Activated T-helper 9 cell treated with anti-CD3 and anti-CD28 coated beads, Interleukin-2, amount 50 U/mL, for 16 hours (primary cell): ENCODE measurements at regions not wholly inside any gene's neighbourhood (a gene's known extent, or its start where the extent isn't known, plus 50 kb on each side); places are given as distances from the start of the nearest gene placed in this dataset.
"Not testable (repeated sequence)": the region's sequence is repeated elsewhere in the genome, so short reads cannot be mapped to it uniquely, and the experiment has no call there.

Source experiments
- DNase-seq: peaks from one replicate; pipeline ENCODE4 v3.0.0-alpha.2; 2020; ENCODE audit warnings: low read depth

DNA sequence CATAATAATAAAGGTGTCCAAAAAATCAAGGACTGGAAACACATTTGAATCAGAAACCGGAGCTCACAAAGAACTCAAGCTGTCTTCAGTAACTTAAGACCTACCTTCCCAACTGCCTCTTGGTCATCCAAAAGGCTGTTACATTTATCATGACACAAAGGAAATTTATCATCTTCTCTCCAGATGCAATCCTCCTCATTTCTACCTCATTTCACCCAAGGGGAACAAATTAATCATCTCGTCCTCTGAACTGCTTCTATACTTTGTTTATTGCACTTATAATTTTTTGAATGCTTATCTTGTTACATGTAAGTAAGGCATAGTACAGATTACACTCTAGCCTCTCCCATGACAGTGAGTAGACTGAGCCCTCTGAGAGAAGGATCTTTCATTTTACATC lies 105.1 kb upstream of the RGPD4 start:
- no peak for DNase-seq

DNA sequence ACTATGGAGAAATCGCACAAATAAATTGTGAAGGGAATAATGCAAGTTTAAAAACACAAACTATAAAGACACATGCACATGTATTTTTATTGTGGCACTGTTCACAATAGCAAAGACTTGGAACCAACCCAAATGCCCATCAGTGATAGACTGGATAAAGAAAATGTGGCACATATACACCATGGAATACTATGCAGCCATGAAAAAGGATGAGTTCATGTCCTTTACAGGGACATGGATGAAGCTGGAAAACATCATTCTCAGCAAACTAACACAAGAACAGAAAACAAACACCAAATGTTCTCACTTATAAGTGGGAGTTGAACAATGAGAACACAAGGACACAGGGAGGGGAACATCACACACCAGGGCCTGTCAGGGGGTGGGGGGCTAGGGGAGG lies 100.9 kb upstream of the RGPD4 start:
- not testable (repeated sequence) for DNase-seq

DNA sequence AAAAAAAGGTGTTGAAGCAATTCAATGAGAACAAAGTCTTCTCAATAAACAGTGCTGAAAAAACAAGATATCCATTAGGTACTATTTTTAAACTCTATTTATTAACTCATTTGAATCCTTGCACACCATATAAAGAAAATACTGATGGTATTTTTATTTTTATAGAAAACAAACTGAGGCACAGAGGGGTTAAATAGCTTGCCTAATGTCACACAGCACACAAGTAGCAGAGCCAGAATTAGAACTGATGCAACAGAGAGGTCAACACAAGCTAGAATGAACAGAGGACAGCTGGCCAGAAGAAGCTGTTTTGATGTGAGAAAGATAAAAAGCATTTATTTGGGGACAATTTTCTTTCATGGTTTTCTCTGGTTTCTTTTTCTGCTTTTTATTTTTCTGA lies 99.4 kb upstream of the RGPD4 start:
- DNase-seq, result no peak

DNA sequence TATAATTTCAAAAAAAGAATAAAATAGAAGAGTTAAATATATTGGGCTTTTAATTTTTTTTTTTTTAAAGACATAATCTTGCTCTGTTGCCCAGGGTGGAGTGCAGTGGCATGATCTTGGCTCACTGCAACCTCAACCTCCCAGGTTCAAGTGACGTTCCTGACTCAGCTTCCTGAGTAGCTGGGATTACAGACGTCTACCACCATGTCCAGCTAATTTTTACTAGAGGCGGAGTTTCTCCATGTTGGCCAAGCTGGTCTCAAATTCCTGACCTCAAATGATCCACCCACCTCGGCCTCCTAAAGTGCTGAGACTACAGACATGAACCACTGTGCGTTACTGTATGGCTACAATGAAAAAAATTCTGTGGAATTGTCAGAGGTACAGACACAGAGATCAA lies 98.1 kb upstream of the RGPD4 start:
- no peak for DNase-seq

DNA sequence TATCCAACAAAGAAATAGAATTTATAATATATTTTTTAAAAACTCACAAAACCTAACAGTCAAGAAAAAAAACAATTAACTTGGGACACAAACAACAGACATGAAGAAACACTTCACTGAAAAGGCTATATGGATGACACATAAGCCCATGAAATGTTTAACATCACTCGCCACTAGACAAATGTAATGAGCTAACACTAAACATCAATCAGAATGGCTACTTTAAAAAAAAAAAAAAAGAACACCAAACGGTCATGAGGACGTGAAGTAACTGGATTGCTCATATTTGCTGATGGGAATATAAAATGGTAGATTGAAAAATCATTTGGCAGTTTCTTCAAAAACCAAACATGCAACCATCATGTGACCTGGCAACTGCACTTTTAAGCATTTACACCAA lies 97.3 kb upstream of the RGPD4 start:
- no peak for DNase-seq

DNA sequence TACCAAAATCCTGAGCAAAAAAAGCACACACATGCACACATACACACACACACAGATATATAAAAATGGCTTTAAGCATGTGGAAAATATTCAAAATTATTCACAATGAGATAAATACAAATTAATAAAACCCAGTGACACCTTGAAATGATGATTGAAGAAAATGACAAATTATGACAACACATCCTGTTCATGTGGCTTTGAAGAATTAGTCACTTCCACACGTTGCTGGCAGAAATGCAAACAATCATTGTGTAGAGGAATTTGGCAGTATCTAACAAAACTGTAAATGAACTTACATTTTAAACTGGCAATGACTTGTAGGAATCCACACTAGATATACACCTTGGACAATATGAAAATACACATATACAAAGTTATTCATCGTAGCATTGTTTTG lies 95.8 kb upstream of the RGPD4 start:
- DNase-seq, result no peak

DNA sequence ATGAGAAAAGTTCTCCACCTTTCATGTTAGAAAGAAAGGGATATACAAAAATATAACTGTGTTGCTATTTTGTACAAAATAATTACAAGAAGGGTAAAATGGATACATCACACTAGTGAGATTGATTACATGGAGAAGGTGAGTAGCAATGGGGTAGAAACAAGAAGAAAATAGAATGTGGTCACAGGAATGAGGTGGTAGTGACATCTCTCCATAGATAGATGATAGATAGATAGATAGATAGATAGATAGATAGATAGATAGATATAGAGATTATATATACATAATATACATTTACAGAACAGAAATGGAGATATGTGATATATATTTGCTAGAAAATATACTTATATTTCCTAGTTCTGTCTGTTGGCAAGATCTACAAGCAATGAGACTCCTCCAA lies 95.3 kb upstream of the RGPD4 start:
- DNase-seq, result no peak

DNA sequence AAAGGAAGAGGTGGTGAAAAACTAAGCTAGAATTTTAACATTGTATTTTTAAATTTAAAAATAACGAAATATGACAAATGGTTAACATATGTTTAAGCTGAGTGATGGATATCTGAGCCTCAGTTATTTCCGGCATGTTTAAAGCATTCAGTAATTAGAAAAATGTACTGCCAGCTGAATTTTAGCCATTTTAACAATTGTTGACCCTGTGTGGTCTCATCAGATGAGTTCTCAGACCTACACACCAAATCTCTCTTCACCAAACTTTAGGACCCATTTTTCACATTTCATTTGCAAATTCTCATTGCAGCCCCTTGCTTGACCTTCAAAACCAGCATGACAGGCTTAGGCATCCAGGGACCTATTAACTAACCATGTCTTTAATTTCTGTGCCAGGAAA lies 91.5 kb upstream of the RGPD4 start:
- DNase-seq, result no peak

DNA sequence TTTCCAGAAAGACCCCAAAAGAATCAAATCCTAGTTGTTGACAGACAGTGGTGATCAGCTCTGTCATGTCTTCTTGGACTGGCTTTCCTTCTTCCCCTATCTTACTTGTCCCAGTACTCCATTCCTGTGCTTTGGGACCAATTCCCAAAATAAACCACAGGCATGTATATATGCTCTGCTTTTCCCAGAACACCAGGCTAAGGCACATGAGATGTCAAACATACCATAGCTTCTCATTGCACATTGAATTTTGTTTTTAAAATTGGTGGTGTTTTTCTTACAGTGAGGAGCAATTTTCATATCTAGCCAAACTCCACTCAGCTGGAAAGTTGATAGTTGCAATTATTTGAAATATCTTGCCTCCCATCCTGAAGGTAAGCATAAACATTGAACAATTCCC lies 88.9 kb upstream of the RGPD4 start:
- DNase-seq, result no peak

DNA sequence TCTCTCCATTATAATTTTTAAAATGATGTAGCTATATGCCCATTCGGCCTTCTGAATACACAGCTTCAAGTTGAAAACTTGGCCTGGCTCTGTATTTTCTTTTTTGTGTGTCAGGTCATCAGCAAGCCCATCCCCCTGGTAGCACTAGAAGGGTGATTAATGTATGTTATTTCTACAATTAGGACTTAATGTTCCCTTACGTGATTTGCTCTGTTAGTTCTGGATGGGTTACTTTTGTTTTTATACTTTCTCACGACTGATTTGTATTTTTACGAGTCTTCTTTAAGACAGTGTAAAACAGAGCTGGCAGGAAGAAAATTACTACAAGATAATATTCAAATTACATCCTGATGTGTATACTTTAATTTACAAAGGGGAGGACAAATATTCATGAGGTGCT lies 88.4 kb upstream of the RGPD4 start:
- DNase-seq, result no peak

DNA sequence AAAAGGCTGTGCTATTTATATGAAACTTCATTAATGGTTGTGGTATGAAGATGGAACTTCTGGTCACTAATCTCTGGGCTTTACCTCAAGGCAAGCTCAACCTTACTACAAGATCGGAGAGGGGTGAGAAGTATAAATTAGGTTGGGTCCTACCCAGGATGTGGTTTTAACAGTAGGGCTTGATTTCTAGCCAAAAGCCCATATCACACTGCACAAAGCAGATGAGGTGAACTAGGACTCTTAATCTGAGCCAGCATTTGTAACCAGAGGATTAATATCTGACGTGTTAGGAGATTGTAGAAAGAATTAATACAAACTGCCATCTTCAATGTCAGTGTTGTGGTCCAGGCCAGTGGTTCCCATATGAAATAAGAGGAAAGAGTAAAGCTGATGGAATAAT lies 86.4 kb upstream of the RGPD4 start:
- DNase-seq, result no peak

DNA sequence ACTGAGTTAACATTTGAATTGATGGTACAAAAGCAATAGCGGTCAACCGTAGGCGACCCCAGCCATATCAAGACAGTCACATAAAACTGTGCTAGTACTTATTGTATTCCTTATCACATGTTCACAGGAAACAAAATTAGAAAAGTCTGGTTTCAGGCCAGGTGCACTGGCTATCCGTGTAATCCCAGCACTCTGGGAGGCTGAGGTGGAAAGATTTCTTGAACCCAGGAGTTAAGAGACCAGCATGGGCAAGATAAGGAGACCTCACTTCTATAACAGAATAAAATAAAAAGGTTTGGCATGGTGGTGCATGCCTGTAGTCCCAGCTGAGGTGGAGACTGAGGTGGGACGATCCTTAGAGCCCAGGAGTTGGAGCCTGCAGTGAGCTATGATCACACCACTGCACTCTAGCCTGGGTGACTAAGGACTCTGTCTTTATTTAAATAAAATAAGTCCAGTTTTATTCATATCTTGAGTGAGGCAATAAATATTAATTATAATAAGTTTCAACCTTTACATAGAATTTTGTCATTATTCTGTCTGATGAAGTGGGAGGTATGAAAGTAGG lies 84.1 kb upstream of the RGPD4 start:
- DNase-seq, result no peak

DNA sequence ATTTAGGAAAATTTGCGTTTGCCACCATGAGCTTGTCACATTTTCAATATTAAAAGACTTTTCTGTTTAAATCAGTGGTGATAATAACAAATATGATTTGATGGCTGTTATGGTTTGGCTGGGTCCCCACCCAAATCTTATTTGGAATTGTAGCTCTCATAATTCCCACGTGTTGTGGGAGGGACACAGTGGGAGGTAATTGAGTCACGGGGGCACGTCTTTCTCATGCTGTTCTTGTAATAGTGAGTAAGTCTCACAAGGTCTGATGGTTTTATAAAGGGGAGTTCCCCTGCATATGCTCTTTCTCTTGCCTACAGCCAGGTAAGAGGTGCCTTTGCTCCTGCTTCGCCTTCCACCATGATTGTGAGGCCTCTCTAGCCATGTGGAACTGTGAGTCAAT lies 83.4 kb upstream of the RGPD4 start:
- no peak for DNase-seq

DNA sequence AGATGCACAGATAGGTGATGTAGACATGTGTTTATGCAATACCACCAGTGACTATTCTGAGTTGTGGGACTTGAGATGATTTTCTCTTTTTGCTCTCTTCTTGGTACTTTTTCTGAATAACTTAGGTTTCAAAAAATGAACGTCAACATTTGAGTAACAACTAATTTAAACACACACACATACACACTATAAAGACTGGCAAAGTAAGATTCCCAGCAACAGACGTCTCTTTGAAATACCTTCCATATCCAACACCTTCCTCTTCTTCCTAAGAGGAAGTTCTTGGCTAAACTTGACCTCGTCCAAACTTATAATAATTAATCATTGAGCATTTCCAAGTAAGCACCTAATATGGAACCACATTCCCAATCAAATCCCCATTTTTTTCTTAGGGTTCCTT lies 81.6 kb upstream of the RGPD4 start:
- no peak for DNase-seq

DNA sequence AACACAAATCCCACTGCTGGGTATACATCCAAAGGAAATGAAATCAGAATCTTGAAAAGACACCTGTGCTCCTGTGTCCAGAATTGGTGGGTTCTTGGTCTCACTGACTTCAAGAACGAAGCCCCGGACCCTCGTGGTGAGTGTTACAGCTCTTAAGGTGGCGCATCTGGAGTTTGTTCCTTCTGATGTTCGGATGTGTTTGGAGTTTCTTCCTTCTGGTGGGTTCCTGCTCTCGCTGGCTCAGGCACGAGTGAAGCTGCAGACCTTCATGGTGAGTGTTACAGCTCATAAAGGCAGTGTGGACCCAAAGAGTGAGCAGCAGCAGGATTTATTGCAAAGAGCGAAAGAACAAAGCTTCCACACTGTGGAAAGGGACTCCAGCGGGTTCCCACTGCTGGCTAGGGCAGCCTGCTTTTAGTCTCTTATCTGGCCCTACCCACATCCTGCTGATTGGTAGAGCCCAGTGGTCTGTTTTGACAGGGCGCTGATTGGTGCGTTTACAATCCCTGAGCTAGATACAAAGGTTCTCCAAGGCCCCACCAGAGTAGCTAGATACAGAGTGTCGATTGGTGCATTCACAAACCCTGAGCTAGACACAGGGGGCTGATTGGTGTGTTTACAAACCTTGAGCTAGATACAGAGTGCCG lies 80.0 kb upstream of the RGPD4 start:
- not testable (repeated sequence) for DNase-seq

DNA sequence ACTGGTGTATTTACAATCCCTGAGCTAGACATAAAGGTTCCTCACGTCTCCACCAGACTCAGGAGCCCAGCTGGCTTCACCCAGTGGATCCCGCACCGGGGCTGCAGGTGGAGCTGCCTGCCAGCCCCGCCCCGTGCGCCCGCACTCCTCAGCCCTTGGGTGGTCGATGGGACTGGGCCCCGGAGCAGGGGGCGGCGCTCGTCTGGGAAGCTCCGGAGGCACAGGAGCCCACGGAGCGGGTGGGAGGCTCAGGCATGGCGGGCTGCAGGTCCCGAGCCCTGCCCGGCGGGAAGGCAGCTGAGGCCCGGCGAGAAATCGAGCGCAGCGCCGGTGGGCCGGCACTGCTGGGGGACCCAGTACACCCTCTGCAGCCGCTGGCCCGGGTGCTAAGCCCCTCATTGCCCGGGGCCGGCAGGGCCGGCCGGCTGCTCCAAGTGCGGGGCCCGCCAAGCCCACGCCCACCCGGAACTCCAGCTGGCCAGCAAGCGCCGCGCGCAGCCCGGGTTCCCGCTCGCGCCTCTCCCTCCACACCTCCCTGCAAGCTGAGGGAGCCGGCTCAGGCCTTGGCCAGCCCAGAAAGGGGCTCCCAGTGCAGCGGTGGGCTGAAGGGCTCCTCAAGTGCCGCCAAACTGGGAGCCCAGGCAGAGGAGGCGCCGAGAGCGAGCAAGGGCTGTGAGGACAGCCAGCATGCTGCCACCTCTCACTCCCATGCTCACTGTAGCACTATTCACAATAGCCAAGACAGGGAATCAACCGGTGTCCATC lies 79.3 kb upstream of the RGPD4 start:
- DNase-seq, result not testable (repeated sequence)

DNA sequence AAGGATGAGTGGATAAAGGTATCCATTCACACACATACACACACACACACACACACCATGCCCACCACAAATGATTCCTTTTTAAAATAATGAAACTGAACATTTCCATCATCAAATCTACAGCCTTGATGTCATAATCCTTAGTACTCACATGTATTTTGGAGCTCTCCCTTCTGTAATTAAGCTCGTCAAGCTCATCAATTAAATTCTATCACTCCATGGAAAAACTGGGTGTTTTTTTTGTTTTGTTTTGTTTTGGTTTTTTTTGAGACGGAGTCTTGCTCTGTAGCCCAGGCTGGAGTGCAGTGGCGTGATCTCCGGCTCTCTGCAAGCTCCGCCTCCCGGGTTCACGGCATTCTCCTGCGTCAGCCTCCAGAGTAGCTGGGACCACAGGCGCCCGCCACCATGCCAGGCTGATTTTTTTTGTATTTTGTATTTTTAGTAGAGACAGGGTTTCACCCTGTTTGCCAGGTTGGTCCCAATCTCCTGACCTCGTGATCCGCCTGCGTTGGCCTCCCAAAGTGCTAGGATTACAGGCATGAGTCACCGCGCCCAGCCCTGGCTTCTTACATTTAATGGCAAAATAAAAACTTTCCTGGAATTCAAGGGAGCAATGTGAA lies 78.6 kb upstream of the RGPD4 start:
- DNase-seq, result no peak

DNA sequence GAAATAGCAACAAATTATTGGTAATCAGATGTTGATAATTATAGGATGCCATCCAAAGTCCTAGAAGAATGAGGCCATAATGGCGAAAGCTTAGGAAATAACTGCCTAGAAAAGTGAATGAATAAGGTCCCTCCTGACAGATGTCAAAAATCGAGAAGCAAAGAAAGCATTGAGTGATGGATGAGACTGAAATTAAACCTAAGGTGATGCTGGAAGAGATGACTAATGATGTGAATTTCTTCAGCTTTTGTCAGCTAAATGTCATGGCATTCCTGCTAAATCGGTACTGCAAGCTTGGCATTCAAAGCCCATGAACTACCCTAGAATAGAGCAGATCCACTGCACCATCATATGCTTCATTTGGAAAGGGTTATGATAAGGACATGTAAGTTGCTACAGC lies 74.8 kb upstream of the RGPD4 start:
- DNase-seq, result no peak

DNA sequence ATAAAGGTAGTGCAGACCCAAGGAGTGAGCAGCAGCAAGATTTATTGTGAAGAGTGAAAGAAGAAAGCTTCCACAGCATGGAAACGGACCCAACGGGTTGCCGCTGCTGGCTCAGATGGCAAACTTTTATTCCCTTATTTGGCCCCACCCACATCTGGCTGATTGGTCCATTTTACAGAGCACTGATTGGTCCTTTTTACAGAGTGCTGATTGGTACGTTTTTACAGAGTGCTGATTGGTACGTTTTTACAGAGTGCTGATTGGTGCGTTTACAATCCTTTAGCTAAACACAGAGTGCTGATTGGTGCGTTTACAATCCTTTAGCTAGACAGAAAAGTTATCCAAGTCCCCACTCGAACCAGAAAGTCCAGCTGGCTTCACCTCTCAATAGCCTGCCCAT lies 72.9 kb upstream of the RGPD4 start:
- DNase-seq, result not testable (repeated sequence)

DNA sequence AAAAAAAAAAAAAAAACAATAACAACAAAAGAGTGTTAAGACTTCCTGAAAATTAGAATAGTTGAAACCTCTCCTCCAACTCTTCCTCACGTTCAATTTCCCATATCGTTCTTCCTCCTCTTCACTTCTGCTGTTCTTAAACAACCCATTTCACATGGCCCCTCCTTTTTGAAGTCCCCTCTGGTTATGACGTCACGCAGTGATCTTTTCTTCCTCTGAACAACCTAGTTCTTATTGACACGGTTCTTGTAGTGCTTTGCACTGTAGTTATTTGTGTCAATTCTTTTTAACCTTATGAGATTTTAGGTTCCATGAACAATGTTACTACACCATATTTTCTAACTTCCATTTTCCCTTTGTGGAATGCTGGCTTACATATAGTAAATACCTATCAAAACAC lies 69.5 kb upstream of the RGPD4 start:
- no peak for DNase-seq

DNA sequence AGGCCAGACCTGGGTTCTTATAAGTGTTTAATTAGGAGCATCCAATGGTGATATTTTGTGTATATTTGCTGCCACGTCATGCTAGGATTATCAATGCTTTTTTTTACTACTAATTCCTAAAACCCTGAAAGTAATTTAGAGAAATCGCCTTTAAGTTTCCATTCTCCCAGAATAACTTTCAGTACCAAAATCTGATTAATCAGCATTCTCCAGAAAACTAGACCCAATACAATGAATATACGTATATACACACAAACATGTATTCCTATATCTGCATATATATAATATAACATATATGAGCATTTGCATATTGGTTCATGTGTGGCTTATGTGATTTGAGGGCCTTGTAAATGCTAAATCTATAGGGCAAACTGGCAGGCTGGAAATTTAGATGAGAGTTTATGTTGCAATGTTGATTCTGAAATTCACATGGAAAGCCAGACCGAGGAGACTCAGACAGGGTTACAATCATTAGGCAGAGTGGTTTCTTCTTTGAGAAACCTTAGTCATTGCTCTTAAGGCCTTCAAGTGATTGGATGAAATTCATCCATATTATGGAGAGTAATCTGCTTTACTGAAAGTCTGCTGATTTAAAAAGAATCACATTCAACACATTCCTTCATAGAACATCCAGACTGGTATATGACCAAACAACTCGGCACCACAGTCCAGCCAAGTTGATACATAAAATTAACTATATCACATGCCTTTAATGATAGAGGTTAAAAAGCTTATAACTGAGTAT lies 65.9 kb upstream of the RGPD4 start:
- DNase-seq, result no peak

DNA sequence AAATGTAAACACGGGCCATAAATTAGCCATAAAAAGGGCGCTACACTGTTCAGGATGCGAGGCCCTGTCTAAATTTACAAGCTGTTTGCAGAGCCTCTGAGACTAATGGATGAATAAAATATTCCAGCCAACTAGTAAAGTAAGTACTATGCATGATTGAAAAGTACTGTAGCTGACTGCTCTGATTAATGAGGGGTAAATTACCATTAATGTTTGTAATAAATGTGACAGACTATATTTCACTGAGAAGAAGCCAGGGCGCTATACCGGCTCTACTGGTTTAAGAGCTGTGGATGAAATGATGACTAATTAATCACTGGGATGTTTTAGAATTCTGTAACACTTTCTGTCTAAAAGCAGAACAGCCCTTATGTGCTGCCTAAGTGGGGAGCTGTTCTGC lies 54.3 kb upstream of the RGPD4 start:
- no peak for DNase-seq

DNA sequence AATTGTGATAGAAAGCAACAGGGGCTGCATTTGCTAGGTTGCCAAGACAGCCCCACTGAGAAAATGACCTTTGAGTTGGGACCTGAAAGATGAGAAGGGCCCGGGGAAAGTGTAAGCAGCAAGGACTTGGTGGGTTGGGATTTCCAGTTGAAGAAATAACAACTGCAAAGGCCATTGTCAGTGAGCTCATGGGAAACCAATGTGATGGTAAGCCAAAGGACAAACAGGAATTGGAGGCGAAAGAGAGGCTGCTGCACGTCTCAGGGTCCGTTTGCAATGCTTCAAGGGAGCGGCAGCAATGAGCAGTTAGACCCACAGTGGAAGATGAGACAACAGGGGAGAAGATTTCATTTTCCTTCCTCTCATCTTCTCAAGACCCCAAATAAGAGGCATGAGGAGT lies 51.5 kb upstream of the RGPD4 start:
- no peak for DNase-seq
